ENCODE measurements at regions not wholly inside any gene's neighbourhood (a gene's known extent, or its start where the extent isn't known, plus 50 kb on each side); places are given as distances from the start of the nearest gene placed in this dataset.

- POLR2A ChIA-PET = no interaction called here
- DNase-seq = peak; percentile 57
- no peaks in the 10 kb centered on the region for H3K27me3 ChIP-seq (ENCODE audit: insufficient read depth)
- H3K9me3 ChIP-seq = no peaks in the 10 kb centered on the region
- H3K4me1 ChIP-seq (ENCODE audit: control insufficient read depth in 1 of 2, insufficient read depth in 2 of 2, low read depth in 1 of 2, low read length in 1 of 2) = peaks cover 0 to 10% of the 10 kb centered on the region in 2 experiments; a peak in 2 of 4 replicates
- no peaks in the 10 kb centered on the region for H3F3A ChIP-seq (replicated peaks; ENCODE audit: insufficient read depth)
- CTCF ChIA-PET = interaction anchor here (1.1 to 2.6 kb wide), 4 partner anchors 17 to 121 kb away, joined by 3 to 11 read pairs (median 5); no protein-coding TSS in a partner anchor
- no peak overlapping the region for H2AFZ ChIP-seq (ENCODE audit: low read depth)
- WGBS (ENCODE audit: low lambda C conversion rate) = 3% methylated on average over 4 of the region's 4 CpGs
- no peak overlapping the region for H3K4me3 ChIP-seq (ENCODE audit: low read depth in 2 of 2, low read length in 1 of 2)
- no peaks in the 10 kb centered on the region for H3K36me3 ChIP-seq (replicated peaks in 1 of 2; ENCODE audit: control insufficient read depth in 1 of 2, insufficient read depth in 2 of 2, low read length in 1 of 2)
- no peaks in the 10 kb centered on the region for H3K9me2 ChIP-seq
- no peaks in the 10 kb centered on the region for H4K20me1 ChIP-seq (ENCODE audit: insufficient read depth)
- peak; percentile 69 for TF ChIP-seq RCOR1 (IDR thresholded peaks at IDR 0.05; ENCODE audit: low read length)
- no peak for TF ChIP-seq TEAD4 (IDR thresholded peaks at IDR 0.05; ENCODE audit: borderline replicate concordance, insufficient read depth)
- TF ChIP-seq TCF12 (IDR thresholded peaks at IDR 0.05) = no peak
- peak in 1 of 2 experiments; percentile 85; a peak in 2 of 4 replicates for TF ChIP-seq EP300 (IDR thresholded peaks at IDR 0.05; ENCODE audit: borderline replicate concordance in 1 of 2, low read depth in 1 of 2, low read length in 1 of 2)
- TF ChIP-seq SIN3A (IDR thresholded peaks at IDR 0.05; ENCODE audit: borderline replicate concordance, low read depth, low read length) = no peak
- TF ChIP-seq FOXJ3 (CRISPR knock-in tag; IDR thresholded peaks at IDR 0.05) = no peak
- no peak for TF ChIP-seq NFIC (IDR thresholded peaks at IDR 0.05; ENCODE audit: borderline replicate concordance)
- TF ChIP-seq MEF2A (IDR thresholded peaks at IDR 0.05; ENCODE audit: borderline replicate concordance, low read depth) = no peak
- TF ChIP-seq CHD2 (IDR thresholded peaks at IDR 0.05; ENCODE audit: low read length, partially characterized antibody) = peak; percentile 53
- no peak for TF ChIP-seq JUND (IDR thresholded peaks at IDR 0.05)
- TF ChIP-seq REST (IDR thresholded peaks at IDR 0.05; ENCODE audit: low read depth, low read length) = no peak
- no peak for TF ChIP-seq MAX (IDR thresholded peaks at IDR 0.05; ENCODE audit: low read depth)
- TF ChIP-seq POLR2AphosphoS5 (IDR thresholded peaks at IDR 0.05; ENCODE audit: low read depth, low read length) = no peak
- TF ChIP-seq USF1 (IDR thresholded peaks at IDR 0.05; ENCODE audit: borderline replicate concordance, low read depth) = no peak
- TF ChIP-seq RFX5 (IDR thresholded peaks at IDR 0.05; ENCODE audit: low read length) = no peak
- TF ChIP-seq FOSL2 (IDR thresholded peaks at IDR 0.05; ENCODE audit: borderline replicate concordance, low read depth) = no peak
- no peak for TF ChIP-seq GABPA (IDR thresholded peaks at IDR 0.05; ENCODE audit: low read depth)
- TF ChIP-seq RXRA (IDR thresholded peaks at IDR 0.05; ENCODE audit: borderline replicate concordance, low read depth) = no peak
- TF ChIP-seq FOXM1 (IDR thresholded peaks at IDR 0.05; ENCODE audit: low read depth) = no peak
- no peak for TF ChIP-seq TAF1 (IDR thresholded peaks at IDR 0.05; ENCODE audit: borderline replicate concordance, low read depth, low read length)
- no peak for TF ChIP-seq ELF1 (IDR thresholded peaks at IDR 0.05)
- no peak for TF ChIP-seq ZBTB33 (IDR thresholded peaks at IDR 0.05; ENCODE audit: borderline replicate concordance, low read depth)
- no peak for TF ChIP-seq YY1 (IDR thresholded peaks at IDR 0.05; ENCODE audit: low read depth)
- no peak for TF ChIP-seq RAD21 (IDR thresholded peaks at IDR 0.05; ENCODE audit: low read length)
- peak; percentile 75 for TF ChIP-seq GATA2 (CRISPR knock-in tag; IDR thresholded peaks at IDR 0.05)
- TF ChIP-seq NRF1 (IDR thresholded peaks at IDR 0.05; ENCODE audit: low read depth, low read length) = no peak
- H3K9ac ChIP-seq = no peak overlapping the region
- no peak overlapping the region for H3K27ac ChIP-seq (ENCODE audit: low read depth in 2 of 2, low read length in 1 of 2)
- H3K79me2 ChIP-seq (ENCODE audit: insufficient read depth) = no peaks in the 10 kb centered on the region
- no peak overlapping the region for H3K4me2 ChIP-seq
Measured at GRCh38 chr16:82384949-82385348, 214.9 kb upstream of the MPHOSPH6 start.

Measured in SK-N-SH (cell line).